Fibroblast of skin of right biceps (primary cell): ENCODE measurements at regions not wholly inside any gene's neighbourhood (a gene's known extent, or its start where the extent isn't known, plus 50 kb on each side); places are given as distances from the start of the nearest gene placed in this dataset.
A peak's percentile ranks its signal among the peaks of the same experiment; 100 is the strongest.

Experiments used
- DNase-seq: peaks from one replicate; pipeline ENCODE4 v3.0.0-alpha.2; 2013

DNA sequence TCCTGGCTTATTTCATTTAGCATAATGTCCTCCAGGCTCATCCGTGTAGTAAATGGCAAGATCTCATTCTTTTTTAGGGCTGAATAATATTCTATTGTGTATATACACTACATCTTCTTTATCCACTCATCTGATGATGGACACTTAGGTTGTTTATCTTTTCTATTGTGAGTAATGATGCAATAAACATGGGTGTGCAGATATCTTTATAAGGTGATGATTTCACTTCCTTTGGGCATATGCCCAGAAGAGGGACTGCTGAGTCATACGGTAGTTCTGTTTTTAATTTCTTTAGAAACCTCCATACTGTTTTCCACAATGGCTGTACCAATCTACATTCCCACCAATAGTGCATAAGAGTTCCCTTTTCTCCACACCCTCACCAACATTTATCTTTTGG, 317.6 kb upstream of the CNKSR2 start:
- peak; percentile 1 for DNase-seq

DNA sequence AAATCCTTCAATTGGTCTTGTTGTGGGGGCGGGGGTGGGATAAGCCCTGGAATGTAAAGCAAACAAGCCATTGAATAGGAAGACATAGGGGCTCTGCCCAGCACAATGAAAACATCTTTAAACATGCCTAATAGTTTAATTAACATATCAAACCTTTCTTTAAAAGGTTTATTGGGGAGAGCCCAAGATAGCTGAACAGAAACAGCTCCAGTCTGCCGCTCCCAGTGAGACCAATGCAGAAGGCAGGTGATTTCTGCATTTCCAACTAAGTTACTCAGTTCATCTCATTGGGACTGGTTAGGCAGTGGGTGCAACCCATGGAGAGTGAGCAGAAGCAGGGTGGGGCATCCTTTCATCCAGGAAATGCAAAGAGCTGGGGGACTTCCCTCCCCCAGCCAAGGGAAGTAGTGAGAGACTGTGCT, 327.2 kb upstream of the CNKSR2 start:
- no peak for DNase-seq

- no peak for DNase-seq
Measured at GRCh38 chrX:21014326-21014725, 359.9 kb upstream of the CNKSR2 start.

GRCh38 chrX:21004835-21005234, 369.4 kb upstream of the CNKSR2 start:
- DNase-seq, result peak; percentile 44

GRCh38 chrX:20995829-20996228, 378.4 kb upstream of the CNKSR2 start:
- DNase-seq, result no peak

DNA sequence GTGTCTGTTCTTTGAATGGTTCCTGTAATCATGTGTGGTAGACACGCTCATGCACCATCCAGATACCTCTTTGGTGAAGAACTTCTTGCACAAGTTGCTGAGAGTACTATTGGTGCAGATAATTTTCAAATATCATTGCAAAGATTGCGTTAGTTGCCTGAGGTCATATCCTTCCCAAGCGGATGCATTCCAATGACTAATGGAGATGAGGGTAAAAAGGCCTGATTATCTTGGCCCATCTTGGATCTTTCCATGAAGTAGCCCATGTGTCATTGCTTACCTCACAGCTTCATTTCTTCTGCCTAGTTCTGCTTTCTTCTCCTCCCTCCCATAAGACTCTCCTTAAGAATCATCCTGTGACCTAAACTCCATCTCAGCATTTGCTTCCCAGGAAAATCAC, 384.9 kb upstream of the CNKSR2 start:
- DNase-seq, result no peak

GRCh38 chrX:20988804-20989203, 385.4 kb upstream of the CNKSR2 start:
- DNase-seq, result no peak

DNA sequence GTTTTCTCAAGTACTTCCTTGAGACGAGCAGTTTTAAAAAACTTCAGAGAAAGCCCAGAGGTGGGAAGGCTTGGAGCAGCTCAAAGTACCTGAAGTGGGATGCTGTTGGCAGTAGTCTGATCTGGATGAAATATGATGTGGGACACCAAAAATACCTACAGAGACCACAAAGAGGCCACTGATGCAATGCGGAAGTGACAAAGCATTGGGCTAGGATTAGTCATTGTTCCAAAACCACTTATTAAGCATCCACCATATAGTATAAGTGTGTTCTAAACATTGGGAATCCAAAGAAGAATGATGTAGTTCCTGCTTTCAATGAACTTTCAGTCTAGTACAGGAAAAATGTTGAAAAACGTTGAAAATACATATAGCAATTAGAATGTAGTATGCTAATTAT, 386.1 kb upstream of the CNKSR2 start:
- peak; percentile 69 for DNase-seq

DNA sequence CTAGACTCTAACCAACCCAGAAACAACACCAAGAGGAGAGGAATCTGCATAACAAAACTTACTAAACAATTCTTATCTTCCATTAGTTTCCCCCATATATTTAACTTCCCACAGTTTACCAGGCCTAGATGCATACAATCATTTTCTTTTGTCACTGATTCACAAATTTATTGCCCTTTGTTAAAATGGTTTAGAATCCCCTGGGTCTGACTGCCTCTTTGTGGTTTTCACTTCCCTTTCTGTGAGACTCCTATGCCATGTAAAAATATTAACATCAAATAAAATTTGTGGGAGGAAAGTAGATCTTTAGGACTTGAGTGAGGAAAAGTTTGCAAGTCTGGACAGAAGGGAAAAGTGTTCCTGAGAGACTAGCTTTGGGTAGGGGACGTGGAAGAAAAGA, 393.8 kb upstream of the CNKSR2 start:
- no peak for DNase-seq

DNA sequence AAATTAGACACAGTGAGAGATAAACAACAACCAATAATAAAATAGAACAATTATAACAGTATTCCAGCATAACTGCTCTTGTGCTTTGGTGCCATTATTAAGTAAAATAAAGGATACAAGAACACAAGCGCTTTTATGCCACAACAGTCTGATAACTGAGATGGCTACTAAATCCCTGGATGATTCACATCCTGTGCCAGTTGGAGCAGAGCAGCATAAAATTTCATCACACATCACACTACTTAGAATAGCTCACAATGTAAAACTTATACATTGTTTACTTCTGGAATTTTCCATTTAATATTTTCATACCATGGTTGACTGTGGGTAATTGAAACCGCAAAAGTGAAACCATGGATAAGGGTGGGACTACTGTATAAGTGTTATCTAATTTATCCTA, 399.9 kb upstream of the CNKSR2 start:
- DNase-seq, result peak; percentile 23

DNA sequence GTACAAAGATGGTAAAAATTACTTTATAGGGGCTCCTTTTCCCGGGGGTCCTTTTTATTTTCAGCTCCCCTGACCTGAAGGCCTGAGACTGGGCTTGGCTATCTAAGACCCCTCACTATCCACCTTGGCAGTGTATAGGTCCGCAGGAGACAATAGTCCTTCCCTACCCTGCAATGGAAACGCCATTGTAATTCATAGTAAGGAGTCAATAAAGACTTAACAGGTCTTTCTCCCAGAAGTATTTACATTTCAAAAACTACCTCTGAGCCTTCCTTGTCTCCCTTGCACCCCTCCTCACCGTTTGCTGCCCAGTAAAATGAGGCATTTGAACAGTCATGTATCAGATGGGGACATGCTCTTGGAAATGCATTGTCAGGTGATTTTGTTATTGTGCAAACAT, 401.2 kb upstream of the CNKSR2 start:
- no peak for DNase-seq

DNA sequence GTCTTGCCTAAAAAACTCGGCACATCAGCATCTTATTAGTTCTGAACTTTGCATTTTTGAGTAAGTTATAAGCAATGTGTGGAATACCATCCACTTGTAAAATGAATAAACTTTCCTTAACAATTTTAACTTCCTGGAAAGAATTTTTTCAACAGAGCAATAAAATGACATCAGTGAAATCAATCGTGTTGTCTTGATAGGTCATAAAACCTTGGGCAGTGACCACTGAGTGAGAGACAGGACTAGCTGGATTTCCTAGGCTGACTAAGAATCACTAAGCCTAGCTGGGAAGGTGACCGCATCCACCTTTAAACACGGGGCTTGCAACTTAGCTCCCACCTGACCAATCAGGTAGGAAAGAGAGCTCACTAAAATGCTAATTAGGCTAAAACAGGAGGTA, 403.0 kb upstream of the CNKSR2 start:
- no peak for DNase-seq

DNA sequence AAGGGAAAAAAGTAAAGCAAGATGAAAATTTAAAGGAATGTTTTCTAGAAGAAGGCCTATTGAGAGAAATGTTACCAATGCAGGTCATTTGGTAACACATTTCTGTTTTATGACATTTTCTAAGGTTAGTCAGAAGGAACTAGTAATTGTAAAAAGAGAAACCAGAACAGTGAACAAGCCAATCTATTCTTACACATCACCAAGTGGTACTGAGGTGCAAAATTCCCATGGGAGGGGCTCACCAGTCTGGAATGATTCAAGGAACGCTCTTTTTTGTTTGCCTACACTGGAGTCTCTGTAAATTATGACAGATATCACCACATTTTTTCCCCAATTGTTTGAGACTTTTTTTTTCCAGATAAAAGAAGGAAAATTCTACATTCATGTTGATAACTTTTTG, 404.7 kb upstream of the CNKSR2 start:
- DNase-seq, result peak; percentile 38

GRCh38 chrX:20968996-20969395, 405.2 kb upstream of the CNKSR2 start:
- peak; percentile 27 for DNase-seq

DNA sequence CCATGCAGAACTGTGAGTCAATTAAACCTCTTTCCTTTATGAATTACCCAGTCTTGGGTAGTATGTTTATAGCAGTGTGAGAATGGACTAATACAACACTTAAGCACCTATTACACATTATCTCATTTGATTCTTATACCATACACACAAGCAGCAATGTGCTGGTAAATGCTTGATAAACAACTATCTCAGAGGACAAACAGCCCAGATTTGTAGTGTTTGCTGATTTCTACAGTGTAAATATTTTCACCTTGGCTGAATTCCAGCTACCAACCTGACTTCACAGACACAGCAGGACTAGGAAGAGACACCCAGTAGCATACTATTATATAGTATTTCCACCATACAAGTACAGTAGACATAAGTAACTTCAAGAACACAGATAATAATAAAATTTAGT, 406.5 kb upstream of the CNKSR2 start:
- DNase-seq, result no peak

DNA sequence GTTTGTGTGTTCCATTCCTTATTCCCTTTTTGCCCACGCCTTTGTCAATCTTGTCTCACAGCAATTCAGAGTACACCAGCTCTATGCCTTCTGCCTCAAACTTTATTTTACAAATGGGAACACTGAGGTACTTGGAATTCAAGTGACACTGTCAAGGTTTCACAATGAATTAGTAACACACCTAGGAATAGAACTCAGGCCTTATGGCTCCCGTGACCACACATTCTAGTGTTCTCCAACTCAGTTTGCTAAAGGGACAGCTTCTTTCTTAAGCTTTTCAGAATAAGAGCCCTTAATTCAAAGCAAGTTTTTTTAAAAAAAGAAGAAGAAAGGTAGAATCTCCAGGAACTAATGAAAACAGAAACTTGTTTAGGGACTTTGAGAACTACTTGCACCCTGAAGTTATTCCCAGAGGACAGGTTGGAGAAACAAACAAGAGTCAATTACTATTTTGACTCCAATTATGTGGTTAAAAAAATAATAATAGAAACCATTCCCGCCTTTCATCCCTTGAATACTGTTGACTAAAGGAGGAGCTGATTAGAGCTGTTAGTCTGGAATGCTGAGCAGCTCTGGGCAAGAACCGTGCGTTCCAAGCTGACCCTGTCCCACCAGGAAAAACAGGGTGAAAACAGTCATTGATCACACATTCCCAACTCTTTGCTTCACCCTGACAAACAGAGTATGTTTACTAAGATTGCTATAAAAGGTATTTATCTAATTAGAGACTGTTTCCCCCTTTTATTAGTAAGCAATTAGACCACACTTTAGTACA, 408.8 kb upstream of the CNKSR2 start:
- DNase-seq, result no peak

DNA sequence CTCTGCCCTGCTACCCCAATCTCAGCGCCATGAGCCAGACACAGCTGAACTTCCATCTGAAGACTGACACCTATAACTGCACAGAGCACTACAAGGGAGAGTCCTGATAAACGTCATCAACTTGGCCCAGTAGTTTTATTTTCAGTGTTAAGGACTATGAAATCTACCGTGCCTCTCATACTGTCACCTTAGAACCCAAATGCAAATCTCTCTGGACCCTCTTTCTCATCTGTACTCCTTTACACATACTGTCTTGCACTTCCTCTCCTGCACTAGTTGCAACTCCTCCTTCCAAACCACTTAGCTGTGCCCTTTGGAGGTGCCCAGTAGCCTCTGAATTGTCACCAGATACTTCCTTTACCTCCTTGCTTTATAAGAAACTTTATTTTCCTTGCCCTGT, 420.2 kb upstream of the CNKSR2 start:
- no peak for DNase-seq

DNA sequence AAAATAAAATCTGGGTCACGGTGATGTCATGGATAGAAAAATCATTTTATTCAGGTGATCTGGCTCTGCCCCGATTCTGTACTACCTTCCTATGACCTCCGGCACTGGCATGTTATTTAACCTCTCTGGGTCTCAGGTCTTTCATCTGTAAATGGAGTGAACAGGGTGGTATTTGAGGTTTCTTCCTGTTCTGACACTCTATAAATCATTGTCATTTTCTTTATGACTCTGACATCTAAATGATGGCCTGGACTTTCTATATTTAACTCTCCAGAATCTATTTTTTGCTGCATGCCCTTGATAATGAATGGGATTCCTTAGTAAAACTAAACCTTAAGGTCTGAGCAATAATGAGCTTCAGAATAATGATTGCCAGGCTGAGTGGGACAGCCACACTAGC, 422.0 kb upstream of the CNKSR2 start:
- no peak for DNase-seq

DNA sequence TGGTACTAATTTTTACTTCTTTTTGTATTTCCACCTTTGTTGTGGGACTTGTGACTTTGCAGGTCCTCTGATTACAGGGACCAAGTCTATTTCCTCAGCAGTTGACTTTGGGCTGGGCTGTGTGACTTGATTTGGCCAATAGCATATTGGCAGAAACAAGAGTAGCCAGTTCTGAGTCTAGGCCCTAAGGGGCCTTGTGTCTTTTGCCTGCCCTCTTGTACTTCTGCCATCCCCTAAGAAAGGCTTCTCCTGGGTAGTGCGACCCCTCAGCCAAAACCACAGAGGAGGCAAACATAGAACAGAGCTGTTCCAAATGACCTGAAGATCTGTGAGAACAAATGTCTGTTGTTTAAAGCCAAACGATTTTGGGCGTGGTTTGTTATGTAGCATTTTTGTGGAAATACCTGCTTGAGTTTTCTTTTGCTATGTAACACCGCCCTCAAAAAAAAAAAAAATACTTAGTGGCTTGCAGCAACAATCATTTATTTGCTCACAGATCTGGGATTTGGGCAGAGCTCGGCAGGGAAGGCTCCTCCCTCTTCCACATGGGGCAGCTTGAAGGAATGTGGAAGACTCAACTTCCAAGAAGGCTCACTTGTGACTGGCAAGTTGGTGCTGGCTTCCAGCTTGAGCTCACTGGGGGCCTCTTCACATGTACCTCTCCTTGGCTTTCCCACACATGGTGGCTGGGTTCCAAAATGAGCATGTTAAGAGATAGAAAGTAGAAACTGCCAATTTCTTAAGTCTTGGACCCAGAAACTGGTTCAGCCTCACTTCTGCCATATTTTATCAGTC, 423.0 kb upstream of the CNKSR2 start:
- no peak for DNase-seq

DNA sequence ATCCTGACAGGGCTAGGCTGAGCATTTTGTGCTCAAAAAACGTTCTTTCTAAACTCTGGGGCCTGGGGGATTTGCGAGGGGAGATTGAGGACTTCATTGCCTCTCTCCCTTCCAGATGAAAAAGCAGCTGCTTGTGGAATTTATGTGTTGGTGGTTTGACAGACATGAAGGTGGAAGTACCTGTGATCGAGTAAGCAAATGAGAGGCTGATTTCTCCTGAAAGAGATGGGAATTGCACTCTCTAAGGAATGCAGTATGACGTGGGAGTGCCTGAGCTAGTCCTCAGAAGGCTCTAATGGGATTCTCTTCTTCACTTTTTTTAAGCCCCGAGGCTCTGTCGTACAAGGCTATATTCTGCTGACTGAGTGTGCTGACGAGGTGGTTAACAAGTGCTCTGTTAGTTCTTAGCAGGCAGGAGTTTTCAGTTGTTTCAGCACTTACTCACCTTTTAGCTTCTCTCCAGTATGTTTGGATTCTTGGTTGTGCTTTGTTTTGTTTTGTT, 426.8 kb upstream of the CNKSR2 start:
- DNase-seq, result no peak

- peak; percentile 3 for DNase-seq
Measured at GRCh38 chrX:20913760-20914159, 460.5 kb upstream of the CNKSR2 start.

- peak; percentile 27 for DNase-seq
Measured at GRCh38 chrX:20906571-20906970, 467.6 kb upstream of the CNKSR2 start.

DNA sequence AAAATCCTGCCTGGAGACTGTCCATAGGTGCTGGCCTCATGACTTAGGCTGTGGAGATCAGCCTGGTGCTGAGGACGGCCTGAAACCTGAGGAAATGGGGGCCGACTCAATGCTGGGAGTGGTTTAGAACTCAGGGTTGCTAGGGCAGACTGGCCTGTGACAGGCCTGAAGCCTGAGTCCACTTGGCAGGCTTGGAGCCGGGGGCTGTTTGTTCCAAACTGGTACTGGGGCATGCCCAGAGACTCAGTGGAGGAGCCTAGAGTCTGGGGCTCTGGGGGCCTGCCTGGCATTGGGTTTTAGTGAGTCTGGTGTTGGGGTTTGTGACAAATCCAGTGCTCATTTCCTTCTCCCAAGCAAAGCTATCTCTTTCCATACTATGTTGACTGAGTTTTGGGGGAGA, 489.7 kb upstream of the CNKSR2 start:
- no peak for DNase-seq

GRCh38 chrX:20863649-20864048, 510.6 kb upstream of the CNKSR2 start:
- no peak for DNase-seq
